Tibial nerve (tissue), 4 donors: ENCODE measurements at regions not wholly inside any gene's neighbourhood (a gene's known extent, or its start where the extent isn't known, plus 50 kb on each side); places are given as distances from the start of the nearest gene placed in this dataset.
"Not testable (repeated sequence)": the region's sequence is repeated elsewhere in the genome, so short reads cannot be mapped to it uniquely, and the experiment has no call there.

Experiments used
- DNase-seq, 2 donors: peaks; one replicate each; pipeline ENCODE4 v3.0.0-alpha.2; 2019; ENCODE audit warnings: low spot score in 2 of 2
- H3K27ac ChIP-seq, 4 donors: fragments of 200-600 bp; sonication (generic) in 3 of 4; one replicate each; pipeline ENCODE4 v1.5.1; 2017 to 2019; ENCODE audit warnings: mild to moderate bottlenecking in 1 of 4
- H3K27me3 ChIP-seq, 2 donors: fragments of 200-600 bp; sonication (generic) in 1 of 2; one replicate each; pipeline versions ENCODE4 v1.5.1 to v1.6.0; 2017 to 2019
- H3K36me3 ChIP-seq, 3 donors: fragments of 200-600 bp; sonication (generic); one replicate each; pipeline ENCODE4 v1.5.1; 2018 to 2019
- H3K4me1 ChIP-seq, 4 donors: fragments of 200-600 bp; sonication (generic) in 3 of 4; one replicate each; pipeline ENCODE4 v1.5.1; 2017 to 2019
- H3K4me3 ChIP-seq, 4 donors: fragments of 200-600 bp; sonication (generic) in 3 of 4; one replicate each; pipeline ENCODE4 v1.5.1; 2017 to 2019; ENCODE audit warnings: mild to moderate bottlenecking in 1 of 4, moderate library complexity in 1 of 4
- H3K9me3 ChIP-seq, 4 donors: fragments of 200-600 bp; sonication (generic) in 3 of 4; one replicate each; pipeline ENCODE4 v1.5.1; 2017 to 2019
- EP300 ChIP-seq, 2 donors: sonication (generic); formaldehyde crosslinking; IDR thresholded peaks; one replicate each; pipeline ENCODE4 v1.6.1; 2017; ENCODE audit warnings: antibody characterized with exemption in 2 of 2, mild to moderate bottlenecking in 1 of 2
- POLR2A ChIP-seq, 2 donors: fragments of 450-650 bp; IDR thresholded peaks; one replicate each; pipeline ENCODE4 v1.6.1; 2017; ENCODE audit warnings: antibody characterized with exemption in 2 of 2, mild to moderate bottlenecking in 2 of 2, moderate library complexity in 2 of 2
- WGBS, 2 donors: methylation state at CpG; one replicate each; pipeline ENCODE4 v1.1.5; 2018; 5-methylcytosine and 5-hydroxymethylcytosine counted together
- TF ChIP-seq, protein P1 (sequence below), 5 experiments: fragments of 200-600 bp in 3 of 5; fragments of 450-650 bp in 2 of 5; sonication (generic) in 3 of 5; IDR thresholded peaks; one replicate each; pipeline ENCODE4 v1.5.1; 2016 to 2019; ENCODE audit warnings: antibody characterized with exemption in 5 of 5, mild to moderate bottlenecking in 3 of 5, moderate library complexity in 2 of 5

DNA sequence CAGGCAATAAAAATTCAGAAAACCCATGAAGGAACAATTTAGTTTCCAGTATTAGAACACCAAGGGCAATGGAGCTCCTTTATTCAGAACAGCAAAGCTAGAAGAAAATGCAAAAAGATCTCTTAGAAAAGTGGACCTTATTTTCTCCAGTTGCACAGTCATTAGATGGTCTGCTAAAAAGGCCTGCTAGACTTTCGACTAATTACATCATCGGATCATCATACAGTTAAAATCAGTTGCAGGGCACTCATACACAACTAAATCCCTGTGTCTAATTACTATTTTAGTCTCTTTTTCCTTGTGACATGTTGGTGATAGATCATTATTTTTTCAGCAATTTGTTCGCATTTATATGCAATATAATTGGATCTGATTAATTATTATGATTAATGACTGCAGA lies 425.3 kb downstream of the NR4A2 start:
- WGBS, 2 donors, result 78 to 87% methylated on average over 3 of the region's 3 CpGs
- Histone ChIP-seq H3K4me1 (no peaks in the 10 kb centered on the region), H3K9me3 (no peaks in the 10 kb centered on the region), H3K27me3 (no peaks in the 10 kb centered on the region), H3K4me3 (no peak overlapping the region), H3K27ac (no peak overlapping the region), H3K36me3 (no peaks in the 10 kb centered on the region)
- TF ChIP-seq POLR2A (IDR thresholded peaks at IDR 0.05) (no peak), EP300 (IDR thresholded peaks at IDR 0.05) (no peak)
- TF ChIP-seq, protein P1, sequence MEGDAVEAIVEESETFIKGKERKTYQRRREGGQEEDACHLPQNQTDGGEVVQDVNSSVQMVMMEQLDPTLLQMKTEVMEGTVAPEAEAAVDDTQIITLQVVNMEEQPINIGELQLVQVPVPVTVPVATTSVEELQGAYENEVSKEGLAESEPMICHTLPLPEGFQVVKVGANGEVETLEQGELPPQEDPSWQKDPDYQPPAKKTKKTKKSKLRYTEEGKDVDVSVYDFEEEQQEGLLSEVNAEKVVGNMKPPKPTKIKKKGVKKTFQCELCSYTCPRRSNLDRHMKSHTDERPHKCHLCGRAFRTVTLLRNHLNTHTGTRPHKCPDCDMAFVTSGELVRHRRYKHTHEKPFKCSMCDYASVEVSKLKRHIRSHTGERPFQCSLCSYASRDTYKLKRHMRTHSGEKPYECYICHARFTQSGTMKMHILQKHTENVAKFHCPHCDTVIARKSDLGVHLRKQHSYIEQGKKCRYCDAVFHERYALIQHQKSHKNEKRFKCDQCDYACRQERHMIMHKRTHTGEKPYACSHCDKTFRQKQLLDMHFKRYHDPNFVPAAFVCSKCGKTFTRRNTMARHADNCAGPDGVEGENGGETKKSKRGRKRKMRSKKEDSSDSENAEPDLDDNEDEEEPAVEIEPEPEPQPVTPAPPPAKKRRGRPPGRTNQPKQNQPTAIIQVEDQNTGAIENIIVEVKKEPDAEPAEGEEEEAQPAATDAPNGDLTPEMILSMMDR (IDR thresholded peaks at IDR 0.05), result no peak
- no peak for DNase-seq

- DNase-seq, result no peak
- no peaks in the 10 kb centered on the region for H3K9me3 ChIP-seq
- H3K4me3 ChIP-seq, result no peak overlapping the region
- H3K27me3 ChIP-seq, result no peaks in the 10 kb centered on the region
- WGBS, 2 donors, result 14 to 15% methylated on average over 1 of the region's 1 CpG
- no peak overlapping the region for H3K27ac ChIP-seq
- no peaks in the 10 kb centered on the region for H3K4me1 ChIP-seq
- no peaks in the 10 kb centered on the region for H3K36me3 ChIP-seq
- TF ChIP-seq, protein P1 (IDR thresholded peaks at IDR 0.05), result no peak
- TF ChIP-seq EP300 (IDR thresholded peaks at IDR 0.05) (no peak), POLR2A (IDR thresholded peaks at IDR 0.05) (no peak)
These were observed 426.9 kb downstream of the NR4A2 start for GRCh38 chr2:155905657-155906056.

DNA sequence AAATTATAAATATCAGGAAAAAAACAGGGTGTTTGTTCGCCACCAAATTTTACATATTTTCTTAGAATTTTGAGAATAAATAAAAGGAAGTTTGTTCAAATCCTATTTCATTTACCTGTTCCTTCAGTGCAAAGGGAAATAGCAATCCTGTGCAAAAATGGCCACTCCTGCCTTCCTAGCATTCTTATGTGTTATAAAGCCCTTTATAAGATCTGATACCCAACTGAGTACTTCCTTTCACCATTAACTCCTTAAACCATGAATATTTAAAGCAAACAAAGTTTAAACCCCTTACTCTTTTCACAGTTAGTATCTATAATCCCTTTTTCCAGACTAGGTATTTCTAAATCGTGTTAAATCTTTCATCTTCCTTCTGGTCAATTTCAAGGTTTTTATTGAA lies 427.8 kb downstream of the NR4A2 start:
- Histone ChIP-seq H3K4me1 (no peaks in the 10 kb centered on the region), H3K36me3 (no peaks in the 10 kb centered on the region), H3K9me3 (no peaks in the 10 kb centered on the region), H3K4me3 (no peak overlapping the region), H3K27me3 (no peaks in the 10 kb centered on the region), H3K27ac (no peak overlapping the region)
- no peak for TF ChIP-seq EP300 (IDR thresholded peaks at IDR 0.05)
- DNase-seq, result no peak
- 73 to 83% methylated on average over 2 of the region's 2 CpGs for WGBS, 2 donors

- 87 to 93% methylated on average over 2 of the region's 2 CpGs for WGBS, 2 donors
- no peak for TF ChIP-seq POLR2A (IDR thresholded peaks at IDR 0.05)
- TF ChIP-seq EP300 (IDR thresholded peaks at IDR 0.05), result no peak
- TF ChIP-seq, protein P1 (IDR thresholded peaks at IDR 0.05), result no peak
- H3K27ac ChIP-seq, result no peak overlapping the region
These were observed 429.9 kb downstream of the NR4A2 start for GRCh38 chr2:155902635-155903034.

GRCh38 chr2:155895016-155895415 lies 437.5 kb downstream of the NR4A2 start:
- TF ChIP-seq POLR2A (IDR thresholded peaks at IDR 0.05) (no peak), EP300 (IDR thresholded peaks at IDR 0.05) (no peak)
- TF ChIP-seq, protein P1 (IDR thresholded peaks at IDR 0.05), result no peak
- Histone ChIP-seq H3K9me3 (peaks cover 0 to 9% (median 0%) of the 10 kb centered on the region in 4 donors), H3K4me3 (no peak overlapping the region), H3K27me3 (no peaks in the 10 kb centered on the region), H3K36me3 (no peaks in the 10 kb centered on the region), H3K27ac (no peak overlapping the region), H3K4me1 (no peaks in the 10 kb centered on the region)
- DNase-seq, result no peak
- 49 to 69% methylated on average over 1 of the region's 1 CpG for WGBS, 2 donors

More at GRCh38 chr2:155902635-155903034, 429.9 kb downstream of the NR4A2 start:
- no peak for DNase-seq
- H3K36me3 ChIP-seq, result no peaks in the 10 kb centered on the region
- H3K27me3 ChIP-seq, result no peaks in the 10 kb centered on the region
- H3K4me3 ChIP-seq, result no peak overlapping the region
- no peaks in the 10 kb centered on the region for H3K9me3 ChIP-seq
- no peaks in the 10 kb centered on the region for H3K4me1 ChIP-seq

DNA sequence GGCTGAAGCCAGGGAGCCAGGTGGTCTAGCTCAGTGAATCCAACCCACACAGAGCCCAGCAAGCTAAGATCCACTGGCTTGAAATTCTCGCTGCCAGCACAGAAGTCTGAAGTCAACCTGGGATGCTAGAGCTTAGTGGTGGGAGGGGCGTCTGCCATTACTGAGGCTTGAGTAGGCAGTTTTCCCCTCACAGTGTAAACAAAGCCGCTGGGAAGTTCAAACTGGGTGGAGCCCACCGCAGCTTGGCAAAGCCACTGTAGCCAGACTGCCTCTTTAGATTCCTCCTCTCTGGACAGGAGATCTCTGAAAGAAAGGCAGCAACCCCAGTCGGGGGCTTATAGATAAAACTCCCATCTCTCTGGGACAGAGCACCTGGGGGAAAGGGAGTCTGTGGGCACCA lies 452.1 kb downstream of the NR4A2 start:
- 79 to 87% methylated on average over 5 of the region's 5 CpGs for WGBS, 2 donors
- H3K9me3 ChIP-seq, result peaks cover 0 to 34% (median 4%) of the 10 kb centered on the region in 4 donors
- not testable (repeated sequence) for DNase-seq

GRCh38 chr2:155879900-155880299 lies 452.6 kb downstream of the NR4A2 start:
- not testable (repeated sequence) for H3K36me3 ChIP-seq, H3K27me3 ChIP-seq, DNase-seq, H3K4me3 ChIP-seq, H3K27ac ChIP-seq, H3K4me1 ChIP-seq
- H3K9me3 ChIP-seq, result peaks cover 0 to 39% (median 5%) of the 10 kb centered on the region in 4 donors
- 88 to 96% methylated on average over 4 to 5 of the region's 5 CpGs for WGBS, 2 donors

More for the DNA sequence above, 452.1 kb downstream of the NR4A2 start:
- not testable (repeated sequence) for H3K4me3 ChIP-seq, H3K36me3 ChIP-seq, H3K4me1 ChIP-seq, H3K27ac ChIP-seq, H3K27me3 ChIP-seq
